CD4-positive, alpha-beta T cell treated with Interleukin-17A for 4 hours (primary cell): ENCODE measurements at regions not wholly inside any gene's neighbourhood (a gene's known extent, or its start where the extent isn't known, plus 50 kb on each side); places are given as distances from the start of the nearest gene placed in this dataset.

ENCODE experiments used
- DNase-seq: peaks from one replicate; pipeline ENCODE4 v3.0.0-alpha.2; 2020; ENCODE audit warnings: mixed read lengths

- DNase-seq: no peak
Observed at GRCh38 chr10:65843203-65843602, 1082.6 kb upstream of the LRRTM3 start.

- no peak for DNase-seq
Observed at GRCh38 chr10:65845916-65846315, 1079.9 kb upstream of the LRRTM3 start.

GRCh38 chr10:65846541-65846940, 1079.3 kb upstream of the LRRTM3 start:
- no peak for DNase-seq

- DNase-seq: no peak
Observed at GRCh38 chr10:65846949-65847348, 1078.9 kb upstream of the LRRTM3 start.

- no peak for DNase-seq
Observed at GRCh38 chr10:65847436-65848230, 1078.2 kb upstream of the LRRTM3 start.

- DNase-seq: no peak
Observed at GRCh38 chr10:65858841-65859240, 1067.0 kb upstream of the LRRTM3 start.

GRCh38 chr10:65861249-65861648, 1064.6 kb upstream of the LRRTM3 start:
- no peak for DNase-seq
